GM04504 (cell line): ENCODE measurements at regions not wholly inside any gene's neighbourhood (a gene's known extent, or its start where the extent isn't known, plus 50 kb on each side); places are given as distances from the start of the nearest gene placed in this dataset.

Source experiments
- DNase-seq: peaks from one replicate; pipeline ENCODE4 v3.0.0-alpha.2; 2012; ENCODE audit warnings: low read depth

- peak; percentile 23 for DNase-seq
Measured at GRCh38 chr21:38156200-38156599, 100.6 kb upstream of the KCNJ15 start.

GRCh38 chr21:38159355-38159754 lies 97.4 kb upstream of the KCNJ15 start:
- DNase-seq, result peak; percentile 68

- peak; percentile 66 for DNase-seq
Measured at GRCh38 chr21:38165466-38166172, 91.2 kb upstream of the KCNJ15 start.

- DNase-seq, result no peak
Measured at GRCh38 chr21:38166173-38166535, 90.6 kb upstream of the KCNJ15 start.

- no peak for DNase-seq
Measured at GRCh38 chr21:38167345-38167744, 89.4 kb upstream of the KCNJ15 start.

- DNase-seq, result no peak
Measured at GRCh38 chr21:38170283-38170682, 86.5 kb upstream of the KCNJ15 start.

- DNase-seq, result no peak
Measured at GRCh38 chr21:38170704-38171682, 85.8 kb upstream of the KCNJ15 start.

GRCh38 chr21:38171723-38172344 lies 85.0 kb upstream of the KCNJ15 start:
- DNase-seq, result no peak

- DNase-seq, result no peak
Measured at GRCh38 chr21:38173276-38174035, 83.3 kb upstream of the KCNJ15 start.

GRCh38 chr21:38175306-38175705 lies 81.5 kb upstream of the KCNJ15 start:
- DNase-seq, result no peak

- no peak for DNase-seq
Measured at GRCh38 chr21:38177919-38178652, 78.7 kb upstream of the KCNJ15 start.

GRCh38 chr21:38178653-38179470 lies 77.9 kb upstream of the KCNJ15 start:
- DNase-seq, result no peak

GRCh38 chr21:38179511-38179910 lies 77.3 kb upstream of the KCNJ15 start:
- no peak for DNase-seq

- peak; percentile 56 for DNase-seq
Measured at GRCh38 chr21:38181096-38181495, 75.7 kb upstream of the KCNJ15 start.

- no peak for DNase-seq
Measured at GRCh38 chr21:38182370-38182985, 74.3 kb upstream of the KCNJ15 start.

- DNase-seq, result no peak
Measured at GRCh38 chr21:38183961-38184360, 72.8 kb upstream of the KCNJ15 start.

GRCh38 chr21:38186661-38187270 lies 70.0 kb upstream of the KCNJ15 start:
- DNase-seq, result no peak

- DNase-seq, result no peak
Measured at GRCh38 chr21:38188037-38188436, 68.8 kb upstream of the KCNJ15 start.

GRCh38 chr21:38196036-38196435 lies 60.8 kb upstream of the KCNJ15 start:
- DNase-seq, result no peak

GRCh38 chr21:38202811-38203210 lies 54.0 kb upstream of the KCNJ15 start:
- DNase-seq, result no peak
